ENCODE measurements at regions not wholly inside any gene's neighbourhood (a gene's known extent, or its start where the extent isn't known, plus 50 kb on each side); places are given as distances from the start of the nearest gene placed in this dataset.

- TF ChIP-seq CTCF (IDR thresholded peaks at IDR 0.05; ENCODE audit: low read depth, low read length, poor library complexity, severe bottlenecking) (no peak), EZH2phosphoT487 (IDR thresholded peaks at IDR 0.05; ENCODE audit: borderline replicate concordance, low read length) (no peak)
Observed at GRCh38 chr13:91144054-91144453, 203.4 kb upstream of the MIR17HG start.
